OCI-LY7 (cell line): ENCODE measurements at regions not wholly inside any gene's neighbourhood (a gene's known extent, or its start where the extent isn't known, plus 50 kb on each side); places are given as distances from the start of the nearest gene placed in this dataset.

Experiments
- BruUV-seq: library from RNA; stranded (reverse); fragments of 400-500 nt; replicated peaks from 2 replicates; lab custom pipeline; 2021; lab: Mats Ljungman, UMichigan
- CTCF ChIA-PET: fragments of 300-600 bp; sonication (Branson Sonifier 250); formaldehyde crosslinking; loops from one replicate; lab custom pipeline; 2022; ENCODE audit warnings: antibody characterized with exemption; ENCODE audit not compliant: unreplicated experiment; lab: Charles Lee
- POLR2A ChIA-PET: fragments of 300-600 bp; sonication (Branson Sonifier 250); formaldehyde crosslinking; loops from one replicate; lab custom pipeline; 2022; ENCODE audit warnings: antibody characterized with exemption; lab: Charles Lee
- DNase-seq: peaks from one replicate; pipeline ENCODE4 v3.0.0-alpha.2; 2015; ENCODE audit warnings: low spot score
- H2AFZ ChIP-seq: fragments of 200-600 bp; sonication (generic), shearing (Covaris generic); 2 replicates; pipeline ENCODE4 v1.6.1; 2014; ENCODE audit warnings: mild to moderate bottlenecking, antibody characterized with exemption, low read length, moderate library complexity
- H3K27ac ChIP-seq: fragments of 200-600 bp; sonication (generic); 2 replicates; pipeline ENCODE4 v1.5.1; 2014; ENCODE audit warnings: mixed run types, low read depth, mild to moderate bottlenecking, moderate library complexity, low read length, inconsistent platforms; ENCODE audit not compliant: poor library complexity, severe bottlenecking
- H3K36me3 ChIP-seq: fragments of 200-600 bp; sonication (generic); 2 replicates; pipeline ENCODE4 v1.6.1; 2014; ENCODE audit warnings: mild to moderate bottlenecking, antibody characterized with exemption, low read length, moderate library complexity, mixed read lengths; ENCODE audit not compliant: insufficient read depth
- H3K4me1 ChIP-seq: fragments of 200-600 bp; sonication (generic); 2 replicates; pipeline ENCODE4 v1.5.1; 2014; ENCODE audit warnings: mild to moderate bottlenecking, low read length; ENCODE audit not compliant: insufficient read depth, poor library complexity, severe bottlenecking
- H3K4me2 ChIP-seq: fragments of 200-600 bp; sonication (generic); 2 replicates; pipeline ENCODE4 v1.6.1; 2014; ENCODE audit warnings: mild to moderate bottlenecking, low read length
- H3K4me3 ChIP-seq: fragments of 200-600 bp; sonication (generic); 2 replicates; pipeline ENCODE4 v1.5.1; 2014; ENCODE audit warnings: mild to moderate bottlenecking, low read depth, low read length; ENCODE audit not compliant: poor library complexity, severe bottlenecking
- H3K79me2 ChIP-seq: fragments of 200-600 bp; sonication (generic); 2 replicates; pipeline ENCODE4 v1.6.1; 2016; ENCODE audit warnings: low read depth, mild to moderate bottlenecking, low read length, moderate library complexity, mixed read lengths; ENCODE audit not compliant: insufficient read depth
- H3K9me2 ChIP-seq: fragments of 200-600 bp; sonication (generic); 2 replicates; pipeline ENCODE4 v1.6.1; 2016; ENCODE audit warnings: mild to moderate bottlenecking, low read length, mixed read lengths; ENCODE audit not compliant: insufficient read depth
- H3K9me3 ChIP-seq: fragments of 200-600 bp; sonication (generic); 2 replicates; pipeline ENCODE4 v1.6.1; 2014; ENCODE audit warnings: mild to moderate bottlenecking, mixed run types, low read length, mixed read lengths
- H4K20me1 ChIP-seq: fragments of 200-600 bp; sonication (generic); 2 replicates; pipeline ENCODE4 v1.6.1; 2014; ENCODE audit warnings: mild to moderate bottlenecking, antibody characterized with exemption, low read length, moderate library complexity, mixed read lengths; ENCODE audit not compliant: insufficient read depth
- EZH2phosphoT487 ChIP-seq: fragments of 200-600 bp; sonication (generic); IDR thresholded peaks from 2 replicates; pipeline ENCODE4 v1.6.1; 2018; ENCODE audit warnings: low read depth, borderline replicate concordance, mild to moderate bottlenecking, mixed run types, antibody characterized with exemption, low read length, moderate library complexity, mixed read lengths
- intact Hi-C: fragments of 100-400 bp; cut with micrococcal nuclease; formaldehyde crosslinking; loops from one replicate; pipeline ENCODE4 v1.10.0; 2022; ENCODE audit not compliant: unreplicated experiment
- TF ChIP-seq, protein P1 (sequence below): fragments of 200-600 bp; sonication (generic); conservative IDR thresholded peaks from 2 replicates; pipeline ENCODE4 v1.5.1; 2014; ENCODE audit warnings: mild to moderate bottlenecking, antibody characterized with exemption, low read length, moderate library complexity, mixed read lengths

- Histone ChIP-seq H3K79me2 (no peaks in the 10 kb centered on the region), H2AFZ (no peak overlapping the region), H3K9me3 (no peaks in the 10 kb centered on the region), H3K4me3 (no peak overlapping the region), H3K4me1 (no peaks in the 10 kb centered on the region), H3K27ac (no peak overlapping the region), H3K36me3 (no peaks in the 10 kb centered on the region), H4K20me1 (no peaks in the 10 kb centered on the region), H3K4me2 (no peak overlapping the region), H3K9me2 (no peaks in the 10 kb centered on the region)
- no TSS peak for BruUV-seq
- POLR2A ChIA-PET, result interaction anchor here (0.5 to 1.2 kb wide), 3 partner anchors 11 to 357 kb away, joined by 3 to 4 read pairs (median 3); no protein-coding TSS in a partner anchor
- intact Hi-C loops, result no loop called here
- CTCF ChIA-PET, result no interaction called here
- no peak for DNase-seq
- no peak for TF ChIP-seq EZH2phosphoT487
- TF ChIP-seq, protein P1, sequence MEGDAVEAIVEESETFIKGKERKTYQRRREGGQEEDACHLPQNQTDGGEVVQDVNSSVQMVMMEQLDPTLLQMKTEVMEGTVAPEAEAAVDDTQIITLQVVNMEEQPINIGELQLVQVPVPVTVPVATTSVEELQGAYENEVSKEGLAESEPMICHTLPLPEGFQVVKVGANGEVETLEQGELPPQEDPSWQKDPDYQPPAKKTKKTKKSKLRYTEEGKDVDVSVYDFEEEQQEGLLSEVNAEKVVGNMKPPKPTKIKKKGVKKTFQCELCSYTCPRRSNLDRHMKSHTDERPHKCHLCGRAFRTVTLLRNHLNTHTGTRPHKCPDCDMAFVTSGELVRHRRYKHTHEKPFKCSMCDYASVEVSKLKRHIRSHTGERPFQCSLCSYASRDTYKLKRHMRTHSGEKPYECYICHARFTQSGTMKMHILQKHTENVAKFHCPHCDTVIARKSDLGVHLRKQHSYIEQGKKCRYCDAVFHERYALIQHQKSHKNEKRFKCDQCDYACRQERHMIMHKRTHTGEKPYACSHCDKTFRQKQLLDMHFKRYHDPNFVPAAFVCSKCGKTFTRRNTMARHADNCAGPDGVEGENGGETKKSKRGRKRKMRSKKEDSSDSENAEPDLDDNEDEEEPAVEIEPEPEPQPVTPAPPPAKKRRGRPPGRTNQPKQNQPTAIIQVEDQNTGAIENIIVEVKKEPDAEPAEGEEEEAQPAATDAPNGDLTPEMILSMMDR, result no peak
These were observed 120.6 kb upstream of the MYCN start for GRCh38 chr2:15819562-15820256.

GRCh38 chr2:15820257-15820566 is 120.1 kb upstream of the MYCN start:
- H3K36me3 ChIP-seq, result no peaks in the 10 kb centered on the region

GRCh38 chr2:15820927-15821326 is 119.4 kb upstream of the MYCN start:
- intact Hi-C loops, result no loop called here
- Histone ChIP-seq H3K36me3 (no peaks in the 10 kb centered on the region), H3K4me1 (no peaks in the 10 kb centered on the region), H3K9me3 (no peaks in the 10 kb centered on the region), H4K20me1 (no peaks in the 10 kb centered on the region), H3K9me2 (no peaks in the 10 kb centered on the region), H2AFZ (no peak overlapping the region), H3K27ac (no peak overlapping the region), H3K79me2 (no peaks in the 10 kb centered on the region), H3K4me2 (no peak overlapping the region), H3K4me3 (no peak overlapping the region)
- BruUV-seq, result no TSS peak
- no peak for DNase-seq
- ChIA-PET POLR2A (no interaction called here), CTCF (no interaction called here)
- no peak for TF ChIP-seq EZH2phosphoT487
- TF ChIP-seq, protein P1, result no peak

More at GRCh38 chr2:15820257-15820566, 120.1 kb upstream of the MYCN start:
- Histone ChIP-seq H3K9me2 (no peaks in the 10 kb centered on the region), H4K20me1 (no peaks in the 10 kb centered on the region), H3K79me2 (no peaks in the 10 kb centered on the region), H2AFZ (no peak overlapping the region), H3K9me3 (no peaks in the 10 kb centered on the region), H3K4me1 (no peaks in the 10 kb centered on the region), H3K4me3 (no peak overlapping the region), H3K27ac (no peak overlapping the region), H3K4me2 (no peak overlapping the region)
- intact Hi-C loops, result no loop called here
- no peak for TF ChIP-seq EZH2phosphoT487
- TF ChIP-seq, protein P1, result no peak
- DNase-seq, result no peak
- ChIA-PET CTCF (no interaction called here), POLR2A (interaction anchor here (0.5 to 0.9 kb wide), 2 partner anchors 22 to 357 kb away, joined by 3 to 4 read pairs; no protein-coding TSS in a partner anchor)
- no TSS peak for BruUV-seq
